ENCODE measurements at regions not wholly inside any gene's neighbourhood (a gene's known extent, or its start where the extent isn't known, plus 50 kb on each side); places are given as distances from the start of the nearest gene placed in this dataset.

- CTCF ChIA-PET, result no interaction called here
- Histone ChIP-seq H3K79me2 (ENCODE audit: control insufficient read depth, insufficient read depth, low read length) (no peaks in the 10 kb centered on the region), H3K9me3 (ENCODE audit: control extremely low read depth in 1 of 3, control insufficient read depth in 2 of 3, insufficient read depth in 1 of 3, low read length in 2 of 3) (no peaks in the 10 kb centered on the region), H2AFZ (ENCODE audit: insufficient read depth, low read depth, low read length, poor library complexity, severe bottlenecking) (no peak overlapping the region), H3K36me3 (replicated peaks in 1 of 2; ENCODE audit: control extremely low read depth in 1 of 2, control insufficient read depth in 1 of 2, extremely low read depth in 1 of 2, insufficient read depth in 2 of 2, low read length in 1 of 2) (no peaks in the 10 kb centered on the region), H3K9ac (ENCODE audit: low read length) (no peak overlapping the region), H3K27me3 (replicated peaks in 1 of 4; ENCODE audit: control extremely low read depth in 1 of 4, control insufficient read depth in 3 of 4, insufficient read depth in 4 of 4, low read length in 3 of 4) (no peaks in the 10 kb centered on the region), H3K27ac (ENCODE audit: low read length in 2 of 2) (no peak overlapping the region), H3K4me1 (ENCODE audit: control insufficient read depth in 2 of 2, insufficient read depth in 2 of 2, low read length in 2 of 2) (peaks cover 0 to 3% of the 10 kb centered on the region in 2 donors), H3K4me3 (ENCODE audit: control extremely low read depth in 1 of 5, extremely low read depth in 1 of 5, insufficient read depth in 1 of 5, low read depth in 2 of 5, low read length in 4 of 5) (no peak overlapping the region), H4K20me1 (ENCODE audit: control insufficient read depth, insufficient read depth, low read length, poor library complexity, severe bottlenecking) (no peaks in the 10 kb centered on the region), H3K4me2 (replicated peaks; ENCODE audit: low read depth, low read length, poor library complexity, severe bottlenecking) (no peak overlapping the region)
- ATAC-seq (ENCODE audit: low read depth), result no peak
- intact Hi-C loops (cut with micrococcal nuclease), result no loop called here
- WGBS (ENCODE audit: insufficient coverage), result no CpG with 5 or more reads among the region's 2 CpGs
- no peak overlapping the region for H3K4me3 Mint-ChIP-seq
- TF ChIP-seq EZH2 (IDR thresholded peaks at IDR 0.05; ENCODE audit: borderline replicate concordance, insufficient read depth, low read depth, low read length, poor library complexity, severe bottlenecking) (no peak), CTCF (IDR thresholded peaks at IDR 0.05) (no peak)
- H3K4me1 Mint-ChIP-seq, result peaks cover 4% of the 10 kb centered on the region
- POLR2A ChIA-PET, result no interaction called here
- H3K27me3 Mint-ChIP-seq, result no peaks in the 10 kb centered on the region
- no peak overlapping the region for H3K27ac Mint-ChIP-seq
- H3K9me3 Mint-ChIP-seq (ENCODE audit: insufficient read depth), result no peaks in the 10 kb centered on the region
- DNase-seq, result no peak
These were observed 609.8 kb downstream of the ZNF608 start for GRCh38 chr5:124136609-124137008.

GRCh38 chr5:124134941-124135340 lies 611.5 kb downstream of the ZNF608 start:
- POLR2A ChIA-PET, result no interaction called here
- no peaks in the 10 kb centered on the region for H3K36me3 ChIP-seq (replicated peaks in 1 of 2; ENCODE audit: control extremely low read depth in 1 of 2, control insufficient read depth in 1 of 2, extremely low read depth in 1 of 2, insufficient read depth in 2 of 2, low read length in 1 of 2)
- no peak overlapping the region for H3K4me3 ChIP-seq (ENCODE audit: control extremely low read depth in 1 of 5, extremely low read depth in 1 of 5, insufficient read depth in 1 of 5, low read depth in 2 of 5, low read length in 4 of 5)
- no peaks in the 10 kb centered on the region for H3K27me3 ChIP-seq (replicated peaks in 1 of 4; ENCODE audit: control extremely low read depth in 1 of 4, control insufficient read depth in 3 of 4, insufficient read depth in 4 of 4, low read length in 3 of 4)
- TF ChIP-seq EZH2 (IDR thresholded peaks at IDR 0.05; ENCODE audit: borderline replicate concordance, insufficient read depth, low read depth, low read length, poor library complexity, severe bottlenecking), result no peak
- no peak for TF ChIP-seq CTCF (IDR thresholded peaks at IDR 0.05)
- H3K27ac ChIP-seq (ENCODE audit: low read length in 2 of 2), result no peak overlapping the region
- Mint-ChIP-seq H3K4me3 (no peak overlapping the region), H3K9me3 (ENCODE audit: insufficient read depth) (no peaks in the 10 kb centered on the region), H3K27me3 (no peaks in the 10 kb centered on the region), H3K27ac (no peak overlapping the region), H3K4me1 (peaks cover 1% of the 10 kb centered on the region)
- CTCF ChIA-PET, result no interaction called here
- no CpG with 5 or more reads among the region's 2 CpGs for WGBS (ENCODE audit: insufficient coverage)
- H3K4me1 ChIP-seq (ENCODE audit: control insufficient read depth in 2 of 2, insufficient read depth in 2 of 2, low read length in 2 of 2), result peaks cover 0 to under 1% of the 10 kb centered on the region in 2 donors
- H4K20me1 ChIP-seq (ENCODE audit: control insufficient read depth, insufficient read depth, low read length, poor library complexity, severe bottlenecking), result no peaks in the 10 kb centered on the region
- H3K4me2 ChIP-seq (replicated peaks; ENCODE audit: low read depth, low read length, poor library complexity, severe bottlenecking), result no peak overlapping the region
- intact Hi-C loops (cut with micrococcal nuclease), result no loop called here
- DNase-seq (no peak), ATAC-seq (ENCODE audit: low read depth) (no peak)
- H3K9me3 ChIP-seq (ENCODE audit: control extremely low read depth in 1 of 3, control insufficient read depth in 2 of 3, insufficient read depth in 1 of 3, low read length in 2 of 3), result no peaks in the 10 kb centered on the region
- H3K9ac ChIP-seq (ENCODE audit: low read length), result no peak overlapping the region
- no peak overlapping the region for H2AFZ ChIP-seq (ENCODE audit: insufficient read depth, low read depth, low read length, poor library complexity, severe bottlenecking)
- H3K79me2 ChIP-seq (ENCODE audit: control insufficient read depth, insufficient read depth, low read length), result no peaks in the 10 kb centered on the region
